ENCODE measurements at regions not wholly inside any gene's neighbourhood (a gene's known extent, or its start where the extent isn't known, plus 50 kb on each side); places are given as distances from the start of the nearest gene placed in this dataset.

- TF ChIP-seq GATA2 (IDR thresholded peaks at IDR 0.05; ENCODE audit: low read depth, low read length) (no peak), GATA3 (IDR thresholded peaks at IDR 0.05; ENCODE audit: low read depth, low read length) (no peak)
These were observed 244.6 kb upstream of the MAF start for GRCh38 chr16:79845033-79845733.
